Midbrain (tissue), 1 donor: ENCODE measurements at regions not wholly inside any gene's neighbourhood (a gene's known extent, or its start where the extent isn't known, plus 50 kb on each side); places are given as distances from the start of the nearest gene placed in this dataset.
A peak's percentile ranks its signal among the peaks of the same experiment; 100 is the strongest.

ENCODE experiments used
- DNase-seq: peaks from one replicate; lab custom pipeline; 2025; lab: John Stamatoyannopoulos, UW

DNA sequence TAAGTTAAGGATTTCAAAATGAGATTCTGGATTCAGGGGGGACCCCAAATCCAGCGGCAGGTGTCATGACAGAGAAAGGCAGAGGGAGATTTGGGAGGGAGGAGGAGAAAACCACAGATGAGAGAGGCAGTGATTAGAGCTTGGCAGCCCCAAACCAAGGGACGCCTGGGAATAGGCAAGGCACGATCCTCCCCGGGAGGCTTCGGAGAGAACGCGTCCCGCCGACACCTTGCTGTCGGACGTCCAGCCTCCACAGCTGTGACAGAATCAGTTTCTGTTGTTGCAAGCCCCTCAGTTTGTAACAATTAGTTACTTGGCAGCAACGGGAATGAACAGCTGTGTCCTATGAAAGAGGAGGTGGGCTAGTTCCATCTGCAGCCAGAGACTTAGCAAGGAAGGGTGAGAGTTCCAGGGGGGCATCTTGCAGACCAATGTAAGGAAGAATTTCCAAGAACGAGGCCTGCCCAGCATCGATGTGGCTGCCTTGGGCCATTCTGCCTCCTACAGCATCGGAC, 110.7 kb upstream of the SDK2 start:
- no peak for DNase-seq

GRCh38 chr17:73757420-73757819, 113.2 kb upstream of the SDK2 start:
- no peak for DNase-seq

DNA sequence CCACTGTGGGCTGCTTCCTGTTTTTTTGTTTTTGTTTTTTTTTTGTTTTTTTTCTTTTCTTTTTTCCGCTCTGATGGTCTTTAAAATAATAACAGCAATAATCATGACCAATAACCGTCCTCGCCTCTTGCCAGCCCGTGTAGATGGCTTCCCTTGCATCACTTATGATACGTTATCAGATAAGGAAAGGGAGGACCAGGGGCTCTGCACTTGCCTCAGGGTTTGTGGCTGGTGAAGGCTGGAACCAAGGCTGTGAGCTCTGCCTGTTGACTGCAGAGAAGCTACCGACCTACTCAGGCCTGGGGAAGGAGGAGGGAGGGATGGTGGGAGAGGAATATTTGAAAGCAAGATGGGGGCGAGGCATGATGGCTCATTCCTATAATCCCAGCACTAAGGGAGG, 114.0 kb upstream of the SDK2 start:
- DNase-seq, result no peak

- DNase-seq, result no peak
Observed at GRCh38 chr17:73759324-73759723, 115.1 kb upstream of the SDK2 start.

DNA sequence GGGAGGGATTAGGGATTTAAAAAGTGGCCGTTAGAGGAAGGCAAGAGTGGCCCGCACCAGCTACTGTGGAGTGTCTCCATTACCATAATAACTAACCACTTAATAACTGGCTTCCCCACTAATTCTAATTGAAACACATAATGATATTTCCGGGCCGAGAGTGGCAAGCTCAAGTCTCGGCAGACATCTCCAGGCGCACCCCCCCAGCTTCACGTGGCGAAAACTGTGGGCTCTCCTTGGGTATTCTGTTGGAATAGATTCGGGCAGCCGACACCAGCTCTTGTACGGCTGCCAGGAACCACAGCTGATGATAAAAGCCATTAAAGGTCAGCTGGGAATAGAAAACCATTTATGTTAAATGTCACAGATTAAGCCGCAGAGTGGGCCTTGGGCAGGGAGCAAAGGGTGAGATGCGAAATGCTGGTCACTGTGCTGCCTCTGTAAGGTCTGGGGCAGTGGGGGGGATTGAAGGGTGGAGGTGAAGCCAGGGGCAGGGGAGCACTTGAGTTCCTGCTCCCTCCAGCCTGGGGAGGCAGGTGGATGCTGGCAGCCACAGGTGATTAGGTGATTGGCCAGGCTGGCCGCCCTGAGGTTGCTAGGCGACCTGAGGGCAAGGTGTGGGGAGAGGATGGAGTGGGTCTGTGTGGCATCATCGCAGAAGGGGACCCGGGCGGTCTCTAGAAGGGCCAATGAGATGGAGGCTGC, 115.6 kb upstream of the SDK2 start:
- no peak for DNase-seq

DNA sequence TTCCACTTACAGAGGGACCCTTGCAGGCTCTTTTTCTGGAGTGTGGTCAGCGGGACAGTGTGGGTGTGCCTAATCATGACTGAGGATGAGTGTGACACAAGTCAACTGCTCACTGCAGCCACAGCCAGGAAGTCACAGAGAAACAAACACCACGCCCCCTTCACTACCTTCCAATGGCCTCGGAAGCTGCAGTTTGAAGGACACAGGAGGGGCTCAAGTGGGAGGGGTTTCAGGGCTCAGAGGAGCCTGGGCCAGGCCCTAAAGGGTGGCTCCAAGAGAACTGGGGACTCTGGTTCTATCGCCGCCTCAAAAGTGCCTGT, 116.2 kb upstream of the SDK2 start:
- no peak for DNase-seq

- no peak for DNase-seq
Observed at GRCh38 chr17:73765824-73766563, 121.7 kb upstream of the SDK2 start.

DNA sequence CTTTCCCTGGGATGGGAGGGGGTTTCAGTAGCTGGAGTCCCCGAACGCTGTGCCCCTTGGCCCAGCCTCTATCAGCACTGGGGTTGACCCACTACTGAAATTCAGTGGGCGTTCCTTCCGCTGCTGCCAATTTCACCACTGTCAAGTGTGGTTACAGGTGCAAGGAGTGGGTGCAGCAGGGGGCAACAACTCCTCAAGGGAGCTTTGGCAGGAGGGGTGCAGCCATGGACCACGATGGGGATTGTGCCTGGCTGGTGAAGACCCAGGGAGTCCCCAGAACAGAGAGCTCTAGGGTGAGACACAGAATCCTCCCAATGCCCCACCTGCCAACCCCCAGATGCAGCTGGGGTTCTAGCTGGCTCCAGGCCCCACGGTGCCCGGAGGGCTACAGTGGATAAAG, 123.5 kb upstream of the SDK2 start:
- DNase-seq, result no peak

GRCh38 chr17:73768691-73769090, 124.4 kb upstream of the SDK2 start:
- no peak for DNase-seq

GRCh38 chr17:73769479-73769878, 125.2 kb upstream of the SDK2 start:
- no peak for DNase-seq

GRCh38 chr17:73770115-73770848, 126.0 kb upstream of the SDK2 start:
- peak; percentile 83 for DNase-seq

DNA sequence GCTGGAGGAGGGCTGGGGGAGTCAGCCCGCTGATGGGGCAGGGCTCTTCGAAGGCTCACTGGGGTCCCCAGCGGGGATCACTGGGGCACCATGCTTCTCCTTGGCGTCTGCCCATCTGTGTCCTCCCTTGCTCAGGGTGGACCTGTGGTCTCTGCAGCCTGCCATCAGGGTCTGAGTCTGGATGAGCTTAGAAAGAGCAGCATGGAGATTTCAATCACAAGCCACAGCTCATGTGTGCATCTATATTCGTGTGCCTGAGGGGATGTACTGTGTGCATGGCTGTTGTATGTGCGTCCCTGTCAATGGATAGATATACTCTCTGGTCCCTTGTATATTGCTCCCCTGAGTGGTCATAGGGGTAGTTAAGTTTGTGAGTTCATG, 126.6 kb upstream of the SDK2 start:
- no peak for DNase-seq

- no peak for DNase-seq
Observed at GRCh38 chr17:73772107-73772705, 128.0 kb upstream of the SDK2 start.

DNA sequence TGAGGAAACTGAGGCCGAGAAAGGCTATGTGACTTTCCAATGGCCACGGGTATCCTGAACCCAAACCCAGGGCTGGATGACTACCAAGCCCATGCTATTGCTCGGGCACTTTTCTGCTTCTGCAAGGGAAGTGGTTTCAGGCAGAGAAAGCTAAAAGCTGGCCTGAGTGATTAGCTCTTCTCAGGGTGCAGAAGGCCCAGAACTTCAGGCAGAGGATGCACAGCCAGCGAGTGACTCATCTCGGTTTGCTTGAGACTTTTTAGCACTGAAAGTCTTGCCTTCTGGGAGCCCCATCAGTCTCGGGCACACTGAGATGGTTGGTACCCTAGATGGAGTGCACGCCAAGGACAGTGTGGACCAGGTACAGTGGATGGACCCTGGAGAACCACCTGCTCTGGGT, 129.5 kb upstream of the SDK2 start:
- no peak for DNase-seq

GRCh38 chr17:73774852-73775251, 130.6 kb upstream of the SDK2 start:
- DNase-seq, result no peak

- no peak for DNase-seq
Observed at GRCh38 chr17:73776351-73777130, 132.3 kb upstream of the SDK2 start.

GRCh38 chr17:73777131-73777449, 132.8 kb upstream of the SDK2 start:
- DNase-seq, result no peak

DNA sequence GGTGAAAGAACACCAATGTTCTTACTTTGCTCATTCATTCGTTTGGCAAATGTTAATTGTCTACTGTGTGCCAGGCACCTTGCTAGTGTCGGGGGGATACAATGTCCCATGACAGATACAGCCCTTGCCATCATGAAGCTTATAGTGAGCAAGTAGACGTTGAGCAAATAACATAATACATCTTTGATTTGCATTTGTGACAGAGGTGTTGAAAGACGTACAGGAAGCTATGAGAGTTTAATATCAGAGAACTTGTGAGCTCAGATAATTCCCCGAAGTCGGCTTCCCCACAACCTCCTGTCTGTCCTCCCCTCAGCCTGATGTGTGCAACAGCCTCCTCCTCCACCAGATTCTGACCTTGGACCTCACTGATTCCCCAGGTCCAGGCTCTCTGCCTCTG, 138.0 kb upstream of the SDK2 start:
- no peak for DNase-seq

DNA sequence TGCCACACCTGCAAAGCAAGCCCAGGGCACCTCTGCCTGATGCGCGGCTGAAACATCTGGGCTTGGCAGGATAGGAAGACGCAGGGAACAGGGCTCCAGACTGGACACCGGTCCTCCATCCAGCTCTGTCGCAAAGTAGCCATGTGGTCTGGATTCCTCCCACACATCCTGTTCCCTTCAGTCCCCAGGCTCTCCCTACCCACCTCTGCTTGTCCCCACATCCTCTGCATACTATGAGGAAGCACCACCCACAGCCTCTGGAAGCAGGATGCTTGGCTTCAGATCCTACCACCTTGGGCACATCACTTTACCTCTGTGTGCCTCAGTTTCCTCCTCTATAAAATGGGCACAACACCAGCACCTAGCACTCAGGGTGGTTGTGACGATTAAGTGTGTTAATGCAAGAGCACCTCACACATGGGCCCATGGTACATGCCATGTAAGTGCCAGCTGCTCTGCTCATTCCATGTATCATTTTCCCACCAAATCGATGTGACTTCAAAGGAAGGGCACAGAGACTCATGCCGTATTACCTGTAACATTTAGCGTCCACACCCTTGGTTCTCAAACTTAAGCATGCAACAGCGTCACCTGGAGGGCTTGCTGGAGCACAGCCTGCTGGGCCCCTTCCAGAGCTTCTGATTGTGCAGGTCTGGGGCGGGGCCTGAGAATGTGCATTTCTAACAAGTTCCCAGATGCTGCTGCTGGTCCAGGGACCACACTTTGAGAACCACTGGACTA, 138.6 kb upstream of the SDK2 start:
- DNase-seq, result no peak

DNA sequence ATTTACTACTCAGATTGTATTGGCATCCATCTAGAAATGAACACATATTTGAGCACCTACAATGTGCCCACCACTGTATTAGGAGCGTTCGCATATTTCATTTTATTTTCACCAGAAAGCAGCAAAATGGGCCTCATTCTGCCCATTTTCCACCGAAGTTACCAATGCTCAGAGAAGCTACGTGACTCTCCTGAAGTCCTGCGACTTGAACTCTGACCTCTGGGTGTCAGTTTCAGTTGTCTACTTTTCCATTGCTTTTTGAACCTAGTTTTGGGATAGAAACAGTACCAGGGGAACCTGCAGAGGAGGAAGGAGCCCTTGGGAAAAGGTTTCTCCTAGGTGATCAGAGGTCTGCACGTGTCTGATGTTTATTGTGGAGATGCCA, 139.1 kb upstream of the SDK2 start:
- no peak for DNase-seq

- DNase-seq, result no peak
Observed at GRCh38 chr17:73783945-73784603, 139.8 kb upstream of the SDK2 start.
